CD4-positive, alpha-beta memory T cell (primary cell): ENCODE measurements at regions not wholly inside any gene's neighbourhood (a gene's known extent, or its start where the extent isn't known, plus 50 kb on each side); places are given as distances from the start of the nearest gene placed in this dataset.

Source experiments
- CTCF ChIA-PET: fragments of 350-600 bp; sonication (Branson Sonifier 250); formaldehyde crosslinking; loops from one replicate; lab custom pipeline; 2021; ENCODE audit warnings: inconsistent platforms; ENCODE audit not compliant: partially characterized antibody; lab: Charles Lee
- POLR2A ChIA-PET: fragments of 350-600 bp; sonication (Branson Sonifier 250); formaldehyde crosslinking; loops from one replicate; lab custom pipeline; 2021; ENCODE audit not compliant: partially characterized antibody; lab: Charles Lee
- DNase-seq, 5 donors: peaks; one replicate each; pipeline versions ENCODE4 v3.0.0 to v3.0.0-alpha.2; 2020 to 2022; ENCODE audit warnings: mixed read lengths in 1 of 5
- H3K27ac ChIP-seq: one replicate; pipeline ENCODE4 v1.7.0; 2013; ENCODE audit warnings: low read depth, low read length
- H3K27me3 ChIP-seq: 2 replicates; pipeline ENCODE4 v1.7.0; 2013; ENCODE audit warnings: mild to moderate bottlenecking, low read length, moderate library complexity; ENCODE audit not compliant: insufficient read depth
- H3K36me3 ChIP-seq: 2 replicates; pipeline ENCODE4 v1.7.0; 2013; ENCODE audit warnings: mild to moderate bottlenecking, low read length, moderate library complexity; ENCODE audit not compliant: insufficient read depth
- H3K4me1 ChIP-seq: 2 replicates; pipeline ENCODE4 v1.7.0; 2013; ENCODE audit warnings: mild to moderate bottlenecking, low read length, moderate library complexity; ENCODE audit not compliant: insufficient read depth
- H3K4me3 ChIP-seq, 2 donors: one replicate each; pipeline ENCODE4 v1.7.0; 2013; ENCODE audit warnings: low read length in 2 of 2, mild to moderate bottlenecking in 1 of 2
- H3K9me3 ChIP-seq, 2 donors: one replicate each; pipeline ENCODE4 v1.7.0; 2013; ENCODE audit warnings: low read length in 2 of 2, control low read depth in 1 of 2; ENCODE audit not compliant: control insufficient read depth in 1 of 2
- H3K27ac Mint-ChIP-seq, 7 donors: one replicate each; pipeline ENCODE4 v1.8.0; 2020 to 2021; ENCODE audit warnings: mixed read lengths in 7 of 7, mild to moderate bottlenecking in 6 of 7, inconsistent platforms in 3 of 7, moderate library complexity in 3 of 7
- H3K27me3 Mint-ChIP-seq, 2 donors: one replicate each; pipeline ENCODE4 v1.8.0; 2020 to 2021; ENCODE audit warnings: mixed read lengths in 2 of 2
- H3K36me3 Mint-ChIP-seq, 2 donors: one replicate each; pipeline ENCODE4 v1.8.0; 2020 to 2021; ENCODE audit warnings: mixed read lengths in 2 of 2, inconsistent platforms in 1 of 2, mild to moderate bottlenecking in 1 of 2
- H3K4me1 Mint-ChIP-seq, 4 donors: one replicate each; pipeline ENCODE4 v1.8.0; 2020 to 2021; ENCODE audit warnings: mixed read lengths in 4 of 4, mild to moderate bottlenecking in 1 of 4
- H3K4me3 Mint-ChIP-seq, 8 donors: one replicate each; pipeline ENCODE4 v1.8.0; 2020 to 2021; ENCODE audit warnings: mixed read lengths in 8 of 8, mild to moderate bottlenecking in 7 of 8, moderate library complexity in 6 of 8, inconsistent platforms in 3 of 8
- H3K9me3 Mint-ChIP-seq, 8 donors: one replicate each; pipeline ENCODE4 v1.8.0; 2020 to 2021; ENCODE audit warnings: mixed read lengths in 8 of 8, mild to moderate bottlenecking in 5 of 8, inconsistent platforms in 3 of 8, moderate library complexity in 1 of 8
- intact Hi-C: fragments of 100-400 bp; cut with micrococcal nuclease; formaldehyde crosslinking; loops from one replicate; pipeline ENCODE4 v1.15.1; 2023

- no peak for DNase-seq
- Mint-ChIP-seq H3K4me3 (no peak overlapping the region), H3K4me1 (no peaks in the 10 kb centered on the region), H3K9me3 (peaks cover 0 to 8% (median 4%) of the 10 kb centered on the region in 8 donors), H3K27me3 (no peaks in the 10 kb centered on the region), H3K27ac (no peak overlapping the region), H3K36me3 (no peaks in the 10 kb centered on the region)
- CTCF ChIA-PET = no interaction called here
- no peaks in the 10 kb centered on the region for H3K36me3 ChIP-seq
- H3K4me1 ChIP-seq = no peaks in the 10 kb centered on the region
- POLR2A ChIA-PET = no interaction called here
- intact Hi-C loops = no loop called here
- no peaks in the 10 kb centered on the region for H3K27me3 ChIP-seq
- H3K27ac ChIP-seq = no peak overlapping the region
- H3K9me3 ChIP-seq = no peaks in the 10 kb centered on the region
- no peak overlapping the region for H3K4me3 ChIP-seq
Measured at GRCh38 chr18:60966876-60967275, 366.4 kb upstream of the CDH20 start.

DNA sequence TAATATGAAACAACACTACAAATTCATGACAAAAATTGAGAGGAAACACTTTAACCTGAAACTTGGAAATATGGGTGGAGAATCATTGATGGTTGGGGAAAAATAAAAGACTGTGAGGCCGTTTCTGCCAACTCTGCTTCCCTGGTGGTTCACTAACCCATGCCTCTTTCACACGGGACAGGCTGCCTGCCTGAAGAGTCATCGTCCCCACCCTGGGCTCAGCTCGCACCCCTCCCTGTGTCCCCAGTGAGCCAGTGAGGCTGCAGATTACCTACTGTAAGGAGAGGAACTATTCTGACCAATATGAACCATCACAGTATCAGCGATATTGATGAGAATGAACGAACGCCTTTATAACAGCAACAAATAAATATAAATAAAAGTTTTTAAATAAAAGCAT lies 357.8 kb upstream of the CDH20 start:
- no peak for DNase-seq
- no peaks in the 10 kb centered on the region for H3K4me1 Mint-ChIP-seq
- Histone ChIP-seq H3K9me3 (no peaks in the 10 kb centered on the region), H3K27me3 (no peaks in the 10 kb centered on the region), H3K4me1 (no peaks in the 10 kb centered on the region), H3K27ac (no peak overlapping the region), H3K4me3 (no peak overlapping the region), H3K36me3 (no peaks in the 10 kb centered on the region)
- H3K9me3 Mint-ChIP-seq = peaks cover 0 to 8% (median 3%) of the 10 kb centered on the region in 8 donors
- H3K4me3 Mint-ChIP-seq = no peak overlapping the region
- intact Hi-C loops = no loop called here
- ChIA-PET CTCF (no interaction called here), POLR2A (no interaction called here)
- no peaks in the 10 kb centered on the region for H3K27me3 Mint-ChIP-seq
- no peaks in the 10 kb centered on the region for H3K36me3 Mint-ChIP-seq
- H3K27ac Mint-ChIP-seq = no peak overlapping the region

GRCh38 chr18:60976976-60977375 lies 356.3 kb upstream of the CDH20 start:
- Mint-ChIP-seq H3K4me3 (no peak overlapping the region), H3K4me1 (no peaks in the 10 kb centered on the region), H3K27ac (no peak overlapping the region), H3K9me3 (peaks cover 0 to 14% (median 3%) of the 10 kb centered on the region in 8 donors), H3K27me3 (no peaks in the 10 kb centered on the region), H3K36me3 (no peaks in the 10 kb centered on the region)
- Histone ChIP-seq H3K36me3 (no peaks in the 10 kb centered on the region), H3K4me1 (no peaks in the 10 kb centered on the region), H3K4me3 (no peak overlapping the region), H3K9me3 (no peaks in the 10 kb centered on the region), H3K27me3 (no peaks in the 10 kb centered on the region), H3K27ac (no peak overlapping the region)
- ChIA-PET POLR2A (no interaction called here), CTCF (no interaction called here)
- intact Hi-C loops = no loop called here
- no peak for DNase-seq

DNA sequence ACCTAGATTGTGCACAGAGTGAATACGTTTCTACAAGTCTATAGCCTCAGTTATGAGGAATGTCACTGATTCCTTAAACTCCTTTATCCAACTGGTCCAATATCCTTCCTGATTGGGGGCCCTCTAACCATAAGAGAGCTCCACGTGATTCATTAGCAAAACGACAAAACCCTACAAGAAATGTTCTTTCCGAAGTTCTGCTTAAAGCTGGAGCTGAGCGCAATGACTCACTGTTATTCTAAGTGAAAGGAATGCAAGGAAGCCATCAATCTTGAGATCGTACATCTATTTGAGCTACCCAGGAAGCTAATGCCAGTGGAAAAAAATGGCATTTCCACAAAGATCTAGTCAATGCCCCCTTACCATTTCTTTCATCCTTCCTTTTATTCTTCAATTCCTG lies 354.9 kb upstream of the CDH20 start:
- CTCF ChIA-PET = no interaction called here

GRCh38 chr18:60980422-60981005 lies 352.7 kb upstream of the CDH20 start:
- CTCF ChIA-PET = no interaction called here
- no peak overlapping the region for H3K27ac ChIP-seq
- no peaks in the 10 kb centered on the region for H3K27me3 Mint-ChIP-seq
- H3K27me3 ChIP-seq = no peaks in the 10 kb centered on the region
- DNase-seq = no peak
- H3K27ac Mint-ChIP-seq = no peak overlapping the region
- H3K4me3 Mint-ChIP-seq = no peak overlapping the region
- H3K4me3 ChIP-seq = no peak overlapping the region
- H3K4me1 Mint-ChIP-seq = peaks cover 0 to 4% (median 0%) of the 10 kb centered on the region in 4 donors
- H3K9me3 Mint-ChIP-seq = peaks cover 0 to 24% (median 3%) of the 10 kb centered on the region in 8 donors
- no peaks in the 10 kb centered on the region for H3K9me3 ChIP-seq
- intact Hi-C loops = no loop called here
- no peaks in the 10 kb centered on the region for H3K4me1 ChIP-seq
- no peaks in the 10 kb centered on the region for H3K36me3 ChIP-seq
- POLR2A ChIA-PET = no interaction called here
- no peaks in the 10 kb centered on the region for H3K36me3 Mint-ChIP-seq

More for the DNA sequence above, 354.9 kb upstream of the CDH20 start:
- no peaks in the 10 kb centered on the region for H3K27me3 Mint-ChIP-seq
- H3K36me3 Mint-ChIP-seq = no peaks in the 10 kb centered on the region
- Histone ChIP-seq H3K4me3 (no peak overlapping the region), H3K9me3 (no peaks in the 10 kb centered on the region), H3K27ac (no peak overlapping the region), H3K27me3 (no peaks in the 10 kb centered on the region), H3K4me1 (no peaks in the 10 kb centered on the region), H3K36me3 (no peaks in the 10 kb centered on the region)
- no peak for DNase-seq
- H3K9me3 Mint-ChIP-seq = peaks cover 0 to 20% (median 3%) of the 10 kb centered on the region in 8 donors
- POLR2A ChIA-PET = no interaction called here
- intact Hi-C loops = no loop called here
- peaks cover 0 to 4% (median 0%) of the 10 kb centered on the region in 4 donors for H3K4me1 Mint-ChIP-seq
- no peak overlapping the region for H3K4me3 Mint-ChIP-seq
- no peak overlapping the region for H3K27ac Mint-ChIP-seq

DNA sequence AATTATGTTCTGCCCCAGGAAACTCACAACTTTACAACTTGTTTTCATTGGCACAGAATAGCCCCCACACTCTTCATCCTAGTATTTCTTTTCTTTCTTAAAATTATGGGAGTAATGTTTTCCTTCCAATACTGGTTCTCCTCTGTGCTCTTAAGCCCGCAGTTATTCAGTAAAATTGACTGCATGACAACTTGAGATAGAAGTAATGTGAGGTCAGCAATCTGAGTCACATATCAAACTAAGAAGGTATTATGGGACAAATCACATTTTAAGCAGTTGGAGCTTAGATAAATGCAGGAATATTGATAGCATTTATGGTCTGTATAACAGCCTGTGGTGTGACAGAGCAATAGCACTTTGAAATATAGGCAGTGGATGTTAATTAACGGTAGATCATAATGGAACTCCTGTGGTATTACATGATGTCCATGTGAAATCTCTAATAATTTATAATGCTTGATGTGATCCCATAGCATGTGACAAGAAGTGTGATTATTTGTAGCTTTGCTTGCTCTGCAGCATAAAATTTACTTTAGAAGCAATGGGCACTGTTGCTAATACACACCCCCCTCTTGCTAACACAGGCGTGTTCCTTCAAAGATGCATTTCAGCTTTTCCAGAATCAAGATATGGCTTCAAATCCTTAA lies 351.4 kb upstream of the CDH20 start:
- ChIA-PET POLR2A (no interaction called here), CTCF (no interaction called here)
- peaks cover 0 to 32% (median 5%) of the 10 kb centered on the region in 8 donors for H3K9me3 Mint-ChIP-seq
- intact Hi-C loops = no loop called here
- Histone ChIP-seq H3K27ac (no peak overlapping the region), H3K9me3 (no peaks in the 10 kb centered on the region), H3K27me3 (no peaks in the 10 kb centered on the region), H3K4me1 (no peaks in the 10 kb centered on the region), H3K36me3 (no peaks in the 10 kb centered on the region), H3K4me3 (no peak overlapping the region)
- no peaks in the 10 kb centered on the region for H3K27me3 Mint-ChIP-seq
- H3K4me1 Mint-ChIP-seq = peaks cover 0 to 4% (median 0%) of the 10 kb centered on the region in 4 donors
- DNase-seq = no peak
- H3K27ac Mint-ChIP-seq = no peak overlapping the region
- no peaks in the 10 kb centered on the region for H3K36me3 Mint-ChIP-seq
- no peak overlapping the region for H3K4me3 Mint-ChIP-seq

DNA sequence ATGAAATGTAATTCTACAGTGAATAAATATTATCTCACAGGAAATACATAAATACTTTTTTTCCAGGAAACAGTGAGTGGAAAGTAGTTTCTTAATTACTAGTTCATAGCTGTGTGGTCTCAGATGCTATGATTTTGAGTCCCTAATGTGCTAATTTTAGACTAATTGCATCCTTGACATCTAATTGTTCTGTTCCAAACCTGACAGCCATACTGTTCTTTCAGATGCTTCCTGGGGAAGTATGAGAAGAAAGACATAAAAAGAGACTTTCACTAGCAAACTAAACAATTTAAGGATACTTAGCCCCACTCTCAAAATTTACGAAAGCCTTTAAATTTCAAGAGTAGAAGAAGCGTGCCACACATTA lies 350.9 kb upstream of the CDH20 start:
- no peak for DNase-seq
- Mint-ChIP-seq H3K27me3 (no peaks in the 10 kb centered on the region), H3K4me3 (no peak overlapping the region), H3K27ac (no peak overlapping the region), H3K9me3 (peaks cover 0 to 32% (median 4%) of the 10 kb centered on the region in 8 donors), H3K36me3 (no peaks in the 10 kb centered on the region), H3K4me1 (peaks cover 0 to 4% (median 0%) of the 10 kb centered on the region in 4 donors)
- Histone ChIP-seq H3K4me3 (no peak overlapping the region), H3K27ac (no peak overlapping the region), H3K9me3 (no peaks in the 10 kb centered on the region), H3K4me1 (no peaks in the 10 kb centered on the region), H3K27me3 (no peaks in the 10 kb centered on the region), H3K36me3 (no peaks in the 10 kb centered on the region)
- POLR2A ChIA-PET = no interaction called here
- intact Hi-C loops = no loop called here
- CTCF ChIA-PET = no interaction called here
